ENCODE measurements at regions not wholly inside any gene's neighbourhood (a gene's known extent, or its start where the extent isn't known, plus 50 kb on each side); places are given as distances from the start of the nearest gene placed in this dataset.

DNA sequence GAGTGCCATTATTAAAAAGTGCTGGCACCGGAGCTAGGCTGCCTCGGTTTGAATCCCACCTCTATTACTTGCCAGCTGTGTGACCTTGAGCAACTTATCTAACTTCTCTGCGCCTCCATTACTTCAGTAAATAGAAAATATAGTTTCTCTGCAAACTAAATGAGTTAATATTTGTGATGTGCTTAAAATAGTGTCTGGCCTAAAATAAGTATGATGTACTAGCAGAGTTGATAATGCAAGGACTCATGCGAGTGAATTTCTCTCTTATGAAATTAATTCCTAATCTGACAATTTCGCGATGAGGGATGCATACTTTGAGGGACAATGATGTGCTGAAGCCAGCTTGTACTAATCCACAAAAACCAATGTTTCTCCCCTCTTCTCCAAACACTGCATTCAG, 180.8 kb upstream of the NTF3 start:
- no peaks in the 10 kb centered on the region for H3K9me3 Mint-ChIP-seq (ENCODE audit: unreplicated experiment)
- H3K4me1 Mint-ChIP-seq (ENCODE audit: low read depth, unreplicated experiment), result no peaks in the 10 kb centered on the region
- no peak overlapping the region for H3K4me3 Mint-ChIP-seq (ENCODE audit: unreplicated experiment)
- no peaks in the 10 kb centered on the region for H3K36me3 Mint-ChIP-seq (ENCODE audit: unreplicated experiment)
- TF ChIP-seq CTCF (IDR thresholded peaks at IDR 0.05; ENCODE audit: partially characterized antibody, unreplicated experiment), result no peak
- DNase-seq, result no peak
- H3K27ac Mint-ChIP-seq (ENCODE audit: unreplicated experiment), result no peak overlapping the region
- H3K27me3 Mint-ChIP-seq (ENCODE audit: unreplicated experiment), result no peaks in the 10 kb centered on the region

- no peak for DNase-seq
- no peak for TF ChIP-seq CTCF (IDR thresholded peaks at IDR 0.05; ENCODE audit: partially characterized antibody, unreplicated experiment)
- H3K9me3 Mint-ChIP-seq (ENCODE audit: unreplicated experiment), result no peaks in the 10 kb centered on the region
- no peaks in the 10 kb centered on the region for H3K27me3 Mint-ChIP-seq (ENCODE audit: unreplicated experiment)
- H3K27ac Mint-ChIP-seq (ENCODE audit: unreplicated experiment), result no peak overlapping the region
- H3K4me3 Mint-ChIP-seq (ENCODE audit: unreplicated experiment), result no peak overlapping the region
- no peaks in the 10 kb centered on the region for H3K36me3 Mint-ChIP-seq (ENCODE audit: unreplicated experiment)
- no peaks in the 10 kb centered on the region for H3K4me1 Mint-ChIP-seq (ENCODE audit: low read depth, unreplicated experiment)
Measured at GRCh38 chr12:5251786-5252185, 180.1 kb upstream of the NTF3 start.

DNA sequence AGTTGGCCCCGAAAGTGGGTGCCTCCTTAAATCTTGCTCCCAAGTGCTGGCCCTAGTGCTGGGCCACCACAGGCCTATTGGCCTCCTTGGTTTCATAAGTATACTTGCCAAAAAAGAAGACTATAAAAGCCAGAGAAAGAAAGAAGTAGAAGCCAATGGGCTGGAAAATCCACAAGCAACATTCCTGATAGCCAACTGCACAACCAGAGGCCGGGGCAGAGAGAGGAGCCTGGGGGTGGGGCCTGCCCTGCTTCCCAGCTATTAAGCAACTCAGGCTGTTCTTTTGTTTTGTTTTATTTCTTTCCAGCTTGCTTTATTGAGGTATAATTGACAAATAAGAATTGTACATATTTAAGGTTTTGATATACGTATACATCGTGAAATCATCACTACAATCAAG, 177.2 kb upstream of the NTF3 start:
- no peaks in the 10 kb centered on the region for H3K4me1 Mint-ChIP-seq (ENCODE audit: low read depth, unreplicated experiment)
- no peaks in the 10 kb centered on the region for H3K9me3 Mint-ChIP-seq (ENCODE audit: unreplicated experiment)
- DNase-seq, result no peak
- no peak overlapping the region for H3K4me3 Mint-ChIP-seq (ENCODE audit: unreplicated experiment)
- H3K27me3 Mint-ChIP-seq (ENCODE audit: unreplicated experiment), result no peaks in the 10 kb centered on the region
- H3K27ac Mint-ChIP-seq (ENCODE audit: unreplicated experiment), result no peak overlapping the region
- TF ChIP-seq CTCF (IDR thresholded peaks at IDR 0.05; ENCODE audit: partially characterized antibody, unreplicated experiment), result no peak
- no peaks in the 10 kb centered on the region for H3K36me3 Mint-ChIP-seq (ENCODE audit: unreplicated experiment)

GRCh38 chr12:5257763-5258495, 174.0 kb upstream of the NTF3 start:
- H3K36me3 Mint-ChIP-seq (ENCODE audit: unreplicated experiment), result no peaks in the 10 kb centered on the region
- no peak for DNase-seq

More at GRCh38 chr12:5257763-5258495, 174.0 kb upstream of the NTF3 start:
- Mint-ChIP-seq H3K27ac (ENCODE audit: unreplicated experiment) (no peak overlapping the region), H3K9me3 (ENCODE audit: unreplicated experiment) (no peaks in the 10 kb centered on the region), H3K27me3 (ENCODE audit: unreplicated experiment) (no peaks in the 10 kb centered on the region), H3K4me1 (ENCODE audit: low read depth, unreplicated experiment) (no peaks in the 10 kb centered on the region), H3K4me3 (ENCODE audit: unreplicated experiment) (no peak overlapping the region)
- no peak for TF ChIP-seq CTCF (IDR thresholded peaks at IDR 0.05; ENCODE audit: partially characterized antibody, unreplicated experiment)

Measured in glutamatergic neuron (in vitro differentiated cells).